Nucleus accumbens (tissue), 56 donors: ENCODE measurements at regions not wholly inside any gene's neighbourhood (a gene's known extent, or its start where the extent isn't known, plus 50 kb on each side); places are given as distances from the start of the nearest gene placed in this dataset.

Experiments used
- DNase-seq, 56 donors: peaks; one replicate each; lab custom pipeline; 2025; lab: John Stamatoyannopoulos, UW

DNA sequence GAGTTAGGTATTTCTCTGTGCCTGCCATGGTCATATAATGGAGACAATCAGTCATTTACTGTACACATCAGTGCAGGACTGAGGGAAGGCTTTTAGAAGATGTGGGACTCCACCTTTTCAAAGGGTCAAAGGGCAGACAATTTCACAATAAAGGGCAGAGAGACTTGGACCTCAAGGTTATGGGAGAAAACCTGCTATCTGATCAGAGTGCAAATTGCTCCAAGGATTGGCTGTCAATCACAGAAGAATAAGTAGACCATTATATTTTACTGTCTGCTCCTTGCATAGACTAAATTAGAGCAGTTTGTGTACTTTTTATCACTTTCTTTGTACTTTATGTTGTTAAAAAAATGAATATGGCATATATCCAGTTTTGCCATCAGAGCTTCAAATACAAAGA, 314.9 kb upstream of the ATP11B start:
- DNase-seq, result no peak

DNA sequence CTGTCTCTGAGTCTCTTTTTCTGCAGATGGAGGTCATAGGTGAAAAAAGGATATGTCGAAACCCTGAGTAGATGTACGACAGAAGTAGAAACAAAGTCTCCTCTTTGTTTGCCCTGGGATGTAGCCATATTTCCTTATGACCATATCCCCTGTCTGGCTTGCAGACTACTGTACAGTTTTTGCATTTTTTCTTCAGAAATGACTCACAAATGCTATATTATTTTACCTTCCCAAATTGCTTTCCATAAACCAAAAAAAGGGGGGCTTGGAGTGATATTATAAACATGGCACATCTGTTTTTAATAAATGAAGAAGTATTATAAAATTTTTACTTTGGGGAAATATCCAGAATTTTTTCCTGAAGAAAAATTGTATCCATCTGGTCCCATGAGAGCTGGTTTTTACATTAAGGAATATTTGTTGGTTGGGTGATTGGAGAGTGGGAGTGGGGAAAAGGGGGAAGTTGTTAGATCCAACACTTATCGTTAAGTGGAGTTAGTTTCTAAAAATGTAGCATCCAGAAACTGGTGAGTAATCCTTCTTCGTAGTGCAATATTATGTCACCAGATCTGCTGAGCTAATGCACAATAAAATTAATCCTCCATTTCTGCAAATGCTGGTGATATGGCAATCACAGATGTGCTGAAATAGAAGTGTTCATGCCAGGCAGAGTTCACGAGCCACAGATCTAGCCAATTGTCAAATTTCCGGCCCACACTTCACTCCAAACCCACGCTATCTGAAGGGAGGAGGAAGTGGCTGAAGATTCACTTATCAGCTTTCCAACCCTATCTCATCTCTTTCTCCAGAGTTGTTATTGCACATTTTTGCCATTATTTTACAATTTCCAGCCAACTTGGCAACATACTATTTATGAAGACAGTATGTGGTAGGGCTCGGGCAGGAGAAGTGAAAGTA, 313.6 kb upstream of the ATP11B start:
- peak in 1 of 56 donors; percentile 13 for DNase-seq

DNA sequence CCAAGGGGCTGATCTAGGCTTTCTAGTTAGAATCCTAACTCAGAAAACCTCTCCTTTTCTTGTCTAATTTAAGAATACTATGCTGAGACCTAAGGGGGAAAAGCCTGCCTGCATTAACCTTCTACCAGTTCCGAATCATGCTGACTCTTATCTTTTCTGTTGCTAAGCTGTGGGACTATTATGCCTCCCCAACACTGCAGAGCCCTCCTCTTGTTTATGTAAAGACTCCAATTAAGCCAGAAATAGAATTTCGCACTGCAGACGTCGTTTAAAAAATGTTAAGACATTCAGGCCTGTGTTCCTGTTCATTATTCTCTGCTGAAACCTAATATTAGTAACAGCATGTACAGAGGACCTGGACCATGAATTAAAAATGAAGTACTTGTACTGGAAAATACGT, 310.6 kb upstream of the ATP11B start:
- DNase-seq, result no peak

DNA sequence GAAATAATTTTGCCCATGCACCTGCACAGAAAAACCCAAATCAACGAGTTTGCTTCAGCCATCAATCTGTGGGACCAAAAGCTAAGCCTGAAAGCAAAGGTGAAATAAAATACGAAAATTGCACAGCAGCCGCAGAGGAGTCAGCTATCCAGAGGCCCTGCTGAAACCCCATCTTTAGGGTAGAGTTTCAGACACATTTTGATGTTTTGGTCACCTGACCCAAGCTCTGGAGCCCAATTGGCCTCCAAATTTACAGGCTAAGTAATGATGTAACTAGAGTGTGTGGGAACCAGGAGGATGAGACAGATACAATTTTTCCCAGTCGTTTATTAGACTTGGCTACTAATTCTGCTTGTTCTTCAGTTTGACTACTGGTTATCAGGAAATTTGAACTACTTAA, 308.6 kb upstream of the ATP11B start:
- DNase-seq, result no peak

DNA sequence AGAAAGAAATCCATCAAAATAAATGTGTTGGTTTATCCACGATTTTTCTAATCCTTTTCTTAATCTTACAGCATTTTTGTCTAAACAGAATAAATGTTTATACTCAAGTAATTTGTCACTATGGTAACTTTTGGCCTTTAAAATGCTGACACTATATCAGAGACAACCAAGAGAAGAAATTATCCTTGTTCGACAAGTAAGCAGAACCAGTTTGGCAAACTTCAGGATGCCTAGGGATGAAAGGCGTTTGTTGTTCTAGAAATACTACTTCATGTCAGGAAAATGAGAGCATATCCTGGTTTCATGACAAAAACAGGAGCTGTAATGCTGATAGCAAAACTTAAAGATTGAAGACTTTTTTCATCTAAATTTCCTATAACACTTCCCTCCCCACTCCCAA, 308.0 kb upstream of the ATP11B start:
- DNase-seq, result no peak

DNA sequence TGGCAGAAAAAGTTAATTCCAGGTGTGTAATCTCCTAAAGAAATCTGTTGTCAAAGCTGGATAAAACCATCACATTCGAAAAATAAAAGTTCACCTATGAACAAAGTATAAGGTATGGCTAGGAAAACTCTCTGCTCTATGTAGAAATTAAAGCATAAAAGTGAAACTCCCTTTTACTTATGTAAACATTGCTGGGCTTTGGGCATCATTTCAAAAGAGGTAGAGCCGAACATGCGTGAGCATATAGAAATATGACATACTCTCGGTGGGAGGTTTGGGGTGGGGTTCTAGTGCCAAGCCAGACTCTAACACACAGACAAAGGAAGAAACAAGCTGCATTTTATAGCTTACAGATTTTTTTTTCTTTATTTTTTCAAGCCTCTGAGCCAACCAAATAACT, 306.8 kb upstream of the ATP11B start:
- no peak for DNase-seq

DNA sequence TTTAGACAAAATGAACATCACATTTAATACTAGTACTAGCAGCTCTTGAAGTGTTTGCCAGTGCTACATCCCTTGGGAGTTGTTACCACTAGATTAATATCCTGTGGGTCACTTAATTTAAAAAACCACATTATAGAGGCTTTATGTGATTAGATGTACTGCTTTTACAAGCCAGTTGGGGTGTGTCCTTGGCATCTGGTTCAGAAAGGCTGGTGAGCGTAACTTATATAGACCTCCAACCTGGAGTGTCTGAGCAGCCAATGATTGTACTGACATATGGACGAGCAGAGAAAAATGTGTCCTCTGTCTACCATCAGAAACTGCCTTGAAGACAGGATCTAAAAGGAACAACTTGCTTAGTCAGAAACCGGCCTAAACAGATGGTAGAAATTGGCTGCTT, 306.2 kb upstream of the ATP11B start:
- DNase-seq, result no peak

DNA sequence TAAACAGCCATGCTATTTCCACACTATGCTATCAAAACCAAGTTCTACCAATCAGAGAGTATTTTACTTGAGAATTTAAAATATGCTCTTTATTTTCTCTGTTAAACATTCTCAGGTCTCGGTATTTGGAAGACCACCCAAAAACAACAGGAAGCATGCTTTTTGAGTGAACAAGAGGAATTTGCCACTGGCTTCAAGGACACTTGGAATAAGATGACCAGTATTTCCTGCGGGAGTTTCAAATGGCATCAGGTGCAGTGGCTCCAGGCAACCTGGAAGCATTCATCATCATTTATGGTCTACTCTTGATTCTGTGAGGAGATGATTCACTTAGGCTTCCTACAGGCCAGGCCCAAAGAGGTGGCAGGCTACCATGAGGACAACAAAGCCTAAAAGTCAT, 305.7 kb upstream of the ATP11B start:
- no peak for DNase-seq

DNA sequence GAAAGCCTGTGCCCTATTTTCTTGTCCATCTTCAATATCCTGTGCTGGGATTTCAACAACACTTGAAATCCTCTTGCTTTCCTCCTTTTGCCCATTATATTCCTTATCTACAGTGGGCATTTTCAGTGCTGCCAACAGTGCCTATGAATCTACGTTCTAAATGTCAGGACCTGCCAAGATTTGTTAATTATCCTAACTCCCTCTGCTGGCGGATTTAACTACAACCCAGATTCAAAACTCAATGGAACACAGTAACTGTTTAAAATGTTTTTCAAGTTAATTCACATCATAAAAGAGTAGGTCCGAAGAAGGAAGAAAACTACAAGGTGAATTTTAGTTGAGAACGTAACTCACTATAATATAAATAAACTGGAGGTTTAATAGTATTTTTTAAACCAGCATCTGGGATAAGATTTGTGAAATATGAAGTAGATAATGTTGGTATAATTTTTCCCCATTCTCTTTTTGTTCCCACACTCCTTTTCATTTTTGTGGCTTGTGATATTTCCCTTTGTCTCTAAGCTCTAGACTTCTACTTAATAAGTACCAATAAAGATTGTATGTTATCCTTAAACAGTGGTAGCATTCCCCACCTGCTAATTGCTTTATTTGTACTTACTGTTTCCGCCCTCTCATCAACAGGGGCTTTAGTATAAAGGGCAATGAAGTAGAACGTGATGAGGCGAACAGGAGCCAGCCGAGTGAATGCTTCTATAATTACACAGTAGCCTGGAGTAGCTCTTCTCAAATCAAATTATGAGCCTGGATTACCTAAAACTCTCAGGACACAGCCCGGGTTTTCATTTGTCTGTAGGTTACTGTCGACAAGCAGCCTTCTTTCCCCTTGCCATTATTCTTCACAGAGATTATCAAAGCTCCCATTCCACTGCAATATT, 302.5 kb upstream of the ATP11B start:
- peak in 14 of 56 donors; percentile 2 to 42 (median 18) for DNase-seq

DNA sequence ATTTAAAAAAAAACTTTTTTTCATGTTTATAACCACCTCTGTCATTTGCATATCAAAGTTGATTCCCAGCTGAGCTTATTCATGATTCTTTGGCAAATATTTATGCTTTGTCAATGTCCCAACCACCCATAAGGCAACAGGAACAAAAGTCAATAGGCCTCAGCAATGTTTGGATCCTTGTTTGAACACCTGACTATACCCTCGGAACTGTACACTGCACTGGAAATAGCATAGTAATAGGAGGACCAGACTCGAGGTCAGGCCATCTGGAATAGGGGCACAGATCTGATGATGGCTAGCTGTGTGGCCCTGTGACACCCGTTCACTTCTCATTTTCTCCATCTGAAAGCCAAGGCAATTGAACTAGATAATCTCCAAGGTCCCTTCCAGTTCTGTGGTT, 301.7 kb upstream of the ATP11B start:
- no peak for DNase-seq

DNA sequence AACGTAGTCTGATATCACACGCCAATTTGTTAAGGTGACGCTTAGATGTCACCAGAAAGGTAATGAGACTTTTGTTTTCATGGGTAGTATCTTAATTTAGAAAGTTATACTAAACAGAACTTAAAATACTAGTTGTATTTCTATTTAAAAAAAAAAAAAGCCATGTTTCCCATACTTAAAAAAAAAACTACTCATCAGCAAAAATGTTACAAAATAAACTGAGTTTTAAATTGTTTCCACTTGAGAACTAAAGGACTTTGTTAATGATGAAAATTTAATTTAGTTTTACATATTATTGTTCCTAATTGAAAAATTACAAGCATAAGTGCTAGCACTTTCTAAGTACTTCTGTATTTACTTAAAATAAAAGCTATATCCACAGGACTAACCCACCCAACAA, 300.8 kb upstream of the ATP11B start:
- DNase-seq, result no peak

DNA sequence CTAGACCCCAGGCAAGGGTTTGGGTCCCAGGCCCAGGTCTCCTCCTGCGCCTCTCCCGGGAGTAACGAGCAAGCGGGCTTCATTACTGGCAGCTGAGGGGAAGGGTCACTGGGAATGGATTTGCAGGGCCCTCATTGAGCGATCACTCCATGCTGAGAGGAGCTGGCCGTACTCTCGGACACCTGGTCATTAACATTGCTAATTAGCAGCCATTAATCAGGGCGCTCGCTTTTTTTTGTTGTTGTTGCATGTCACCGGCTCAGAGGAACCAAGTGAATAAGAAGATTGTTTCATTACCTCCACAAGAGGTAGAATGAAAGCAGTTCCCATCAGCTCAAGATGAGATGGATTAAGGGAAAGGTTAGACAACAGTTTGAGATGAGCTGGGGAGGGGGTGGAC, 293.0 kb upstream of the ATP11B start:
- DNase-seq, result peak in 7 of 56 donors; percentile 3 to 50 (median 12)

DNA sequence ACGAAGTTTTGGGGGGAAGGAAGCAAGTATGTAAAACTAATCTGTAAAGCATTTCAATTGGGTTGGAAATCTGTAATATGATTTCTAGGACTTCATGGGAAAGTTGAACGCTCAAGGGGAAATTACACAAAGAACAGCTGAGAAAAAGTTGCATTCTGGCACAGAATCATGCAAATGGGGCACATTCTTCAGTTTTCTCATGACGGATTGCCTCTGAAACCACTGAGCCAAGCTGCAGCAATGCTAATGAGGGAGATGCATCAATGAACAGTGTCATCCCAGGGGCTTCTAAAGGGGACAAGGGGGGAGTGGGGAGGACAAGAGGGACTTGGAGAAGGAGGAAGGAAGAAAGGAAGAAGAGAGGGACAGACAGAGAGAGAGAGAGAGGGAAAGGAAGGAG, 291.4 kb upstream of the ATP11B start:
- DNase-seq, result no peak

DNA sequence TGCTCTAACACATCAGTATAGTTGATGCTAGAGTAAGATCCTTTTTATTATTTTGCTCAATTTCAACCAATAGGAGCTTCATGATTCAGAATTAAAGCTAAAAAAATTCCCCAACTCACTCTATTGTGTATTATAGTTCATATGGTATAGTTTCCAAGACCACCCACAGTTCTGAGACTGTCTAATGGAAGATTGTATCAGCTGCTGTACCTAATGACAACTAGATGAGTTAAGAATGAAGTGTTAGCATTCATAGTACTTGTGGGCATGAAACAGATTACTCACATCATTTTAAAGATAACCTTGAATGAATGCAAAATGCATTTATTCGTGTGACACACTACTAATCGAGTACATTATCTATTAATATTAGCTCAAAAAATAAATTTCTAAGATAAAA, 289.9 kb upstream of the ATP11B start:
- no peak for DNase-seq

DNA sequence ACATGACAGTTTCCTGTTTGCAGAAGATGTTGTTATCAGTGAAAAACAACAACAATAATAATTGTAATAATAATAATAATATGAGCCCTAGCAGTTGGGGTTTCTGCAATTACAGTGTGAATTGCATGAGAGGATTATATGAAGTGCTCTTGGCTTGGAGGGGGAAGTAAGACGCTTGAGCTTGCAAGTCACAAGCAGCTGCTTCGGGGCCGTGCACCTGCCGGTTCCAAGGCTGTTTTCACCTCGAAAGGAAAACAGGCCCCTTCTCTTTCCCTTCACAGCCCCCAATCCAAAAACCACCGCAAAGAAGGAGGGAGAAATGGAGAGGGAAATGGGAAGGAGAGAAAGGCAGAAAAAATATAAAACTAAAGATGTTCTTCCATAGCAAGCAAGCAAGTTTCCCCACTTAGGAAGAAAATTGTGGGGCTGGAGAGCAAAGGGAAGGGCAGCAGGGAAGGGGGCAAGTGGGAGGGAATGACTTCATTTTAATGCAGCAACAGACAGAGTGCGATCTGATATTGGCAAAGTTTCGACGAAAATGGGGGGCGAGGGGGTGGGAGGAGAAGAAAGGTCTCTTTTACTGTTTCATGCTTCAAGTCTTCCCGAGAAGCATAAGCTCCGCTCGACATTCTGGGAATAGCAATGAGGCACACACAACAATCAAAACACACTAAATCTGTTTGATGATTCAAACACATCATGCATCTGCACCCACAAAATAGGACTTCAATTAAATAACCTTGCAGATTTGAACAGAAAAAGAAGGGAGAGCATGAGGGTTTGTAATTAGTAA, 284.2 kb upstream of the ATP11B start:
- DNase-seq, result peak in 34 of 56 donors; percentile 2 to 65 (median 28)

DNA sequence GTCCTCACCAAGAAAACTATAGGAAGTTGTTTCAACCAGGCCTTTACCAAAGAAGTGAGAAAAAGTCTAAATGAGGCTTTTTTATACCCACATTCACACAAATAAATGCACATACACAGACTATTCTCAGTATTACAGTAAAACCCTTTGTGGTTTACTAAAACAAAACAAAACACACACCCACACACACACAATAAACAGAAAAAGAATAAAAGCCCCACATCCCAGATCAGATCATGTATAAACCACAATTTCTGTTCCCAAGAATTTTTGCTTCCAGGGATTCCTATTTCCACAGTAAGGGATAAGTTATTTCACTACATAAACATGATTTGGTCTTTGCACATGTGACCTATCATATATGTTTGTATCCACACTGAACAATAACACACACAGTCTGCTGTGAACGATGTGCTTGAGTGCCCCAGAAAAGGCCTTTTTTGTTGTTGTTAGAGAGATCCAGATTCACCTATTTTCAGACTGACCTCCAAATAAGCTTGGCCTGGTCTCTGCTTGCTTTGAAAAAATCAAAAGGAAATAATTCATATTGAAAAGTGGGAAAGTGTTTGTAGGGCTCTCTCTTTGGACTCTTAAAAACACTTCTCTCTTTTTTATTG, 283.4 kb upstream of the ATP11B start:
- DNase-seq, result no peak

DNA sequence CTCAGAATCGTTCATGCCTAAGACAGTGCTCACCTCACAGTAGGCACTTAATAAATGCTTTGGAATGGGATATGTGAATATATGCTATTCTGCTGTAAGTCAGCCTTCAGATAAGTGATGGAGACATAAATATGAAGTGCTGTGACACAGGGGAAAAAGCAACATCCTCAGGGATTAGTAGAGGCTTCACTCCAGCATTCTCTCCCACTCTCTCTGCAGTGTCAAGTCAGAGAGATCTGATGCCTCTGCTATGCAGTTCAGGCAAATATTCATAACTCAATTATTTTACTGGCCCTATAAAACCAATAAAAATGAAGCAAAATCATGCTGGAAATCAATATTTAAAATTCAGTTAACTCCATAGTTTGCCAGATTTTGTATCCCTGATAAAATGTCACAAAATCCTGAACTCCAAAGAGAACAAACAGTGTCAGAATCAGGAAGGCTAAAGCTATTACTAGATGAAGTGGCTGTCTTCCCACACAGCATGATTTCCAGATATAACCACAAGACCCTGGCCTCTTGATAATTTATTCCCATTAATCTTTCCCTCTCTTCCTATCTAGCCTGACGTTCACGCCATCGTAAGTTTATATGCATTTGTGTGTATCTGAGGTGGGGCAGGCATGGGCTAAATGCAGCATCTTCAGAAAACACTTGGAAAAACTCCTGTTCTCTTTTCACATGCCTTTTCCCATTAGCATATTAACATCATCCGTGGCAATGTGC, 278.9 kb upstream of the ATP11B start:
- DNase-seq, result no peak

DNA sequence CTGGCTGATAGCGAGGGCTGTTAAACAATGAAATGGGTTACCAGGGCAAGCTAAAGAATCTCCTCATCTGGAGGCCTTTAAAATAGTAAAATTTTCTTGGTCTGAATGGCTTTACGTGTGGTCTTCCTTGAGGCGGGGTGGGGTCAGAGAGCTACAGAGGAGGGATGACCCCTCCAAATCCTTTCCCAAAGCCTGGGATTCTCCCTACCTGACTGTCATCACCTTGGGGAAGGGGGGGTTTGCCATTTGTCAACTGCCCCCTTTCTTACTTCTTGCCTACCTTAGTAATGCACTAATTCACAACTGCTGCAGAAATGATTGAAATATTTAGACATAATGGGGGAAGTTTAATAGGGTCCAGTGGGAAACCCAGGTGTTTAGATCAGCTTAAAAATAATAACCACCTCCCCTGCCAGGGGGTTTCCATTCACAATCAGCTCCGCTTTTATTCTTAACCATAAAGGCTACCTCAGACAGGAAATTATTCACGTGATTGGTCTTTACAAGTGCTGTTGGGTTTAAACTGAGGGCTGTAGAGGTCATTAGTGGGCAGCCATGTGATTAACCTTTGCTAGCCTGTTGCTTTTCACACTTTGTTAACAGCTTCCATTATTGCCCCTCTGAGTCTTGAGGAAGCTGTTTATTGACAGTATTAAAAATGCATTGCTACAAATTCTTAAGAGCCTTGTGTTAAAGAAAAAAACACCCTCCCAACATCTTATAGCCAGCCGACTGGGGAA, 276.5 kb upstream of the ATP11B start:
- DNase-seq, result no peak

DNA sequence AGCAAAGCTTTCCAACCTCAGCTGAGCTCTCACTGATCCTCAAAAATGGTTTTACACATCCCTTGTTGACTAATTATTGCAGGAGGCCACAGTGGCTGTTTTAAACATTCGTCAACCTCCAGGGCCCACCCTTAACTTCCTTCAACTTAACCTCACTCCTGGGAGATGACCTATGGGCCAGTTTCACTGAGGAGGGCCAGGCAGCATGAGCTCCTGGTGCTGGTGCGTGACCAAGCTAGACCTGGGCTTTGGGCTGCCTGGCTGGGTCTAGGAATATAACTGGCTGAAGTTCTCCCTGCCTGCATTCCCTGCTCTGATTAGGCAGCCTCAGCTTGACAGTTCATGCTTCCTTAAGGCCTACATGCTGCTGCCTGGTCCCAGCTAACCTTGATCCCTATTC, 273.7 kb upstream of the ATP11B start:
- no peak for DNase-seq
